ENCODE measurements at regions not wholly inside any gene's neighbourhood (a gene's known extent, or its start where the extent isn't known, plus 50 kb on each side); places are given as distances from the start of the nearest gene placed in this dataset.

GRCh38 chr3:181050738-181051137 lies 61.2 kb upstream of the DNAJC19 start:
- DNase-seq = no peak

GRCh38 chr3:181040030-181040429 lies 50.5 kb upstream of the DNAJC19 start:
- no peak for DNase-seq
